GM19468 (cell line): ENCODE measurements at regions not wholly inside any gene's neighbourhood (a gene's known extent, or its start where the extent isn't known, plus 50 kb on each side); places are given as distances from the start of the nearest gene placed in this dataset.

Experiments
- ATAC-seq: cut with Tn5 transposase; IDR thresholded peaks from one replicate; pipeline ENCODE4 v1.9.1; 2021; ENCODE audit warnings: mild to moderate bottlenecking, moderate library complexity, moderate number of reproducible peaks; ENCODE audit not compliant: unreplicated experiment; ENCODE audit errors: extremely low read depth

GRCh38 chr7:46714904-46715303, 793.8 kb upstream of the IGFBP3 start:
- no peak for ATAC-seq

- ATAC-seq: no peak
These were observed 793.0 kb upstream of the IGFBP3 start for GRCh38 chr7:46713868-46714596.

- no peak for ATAC-seq
These were observed 789.9 kb upstream of the IGFBP3 start for GRCh38 chr7:46710927-46711326.

GRCh38 chr7:46707973-46708372, 786.9 kb upstream of the IGFBP3 start:
- no peak for ATAC-seq

- no peak for ATAC-seq
These were observed 784.5 kb upstream of the IGFBP3 start for GRCh38 chr7:46705386-46706255.

GRCh38 chr7:46696741-46697140, 775.7 kb upstream of the IGFBP3 start:
- ATAC-seq: no peak

GRCh38 chr7:46695051-46695708, 774.1 kb upstream of the IGFBP3 start:
- ATAC-seq: no peak

- no peak for ATAC-seq
These were observed 773.0 kb upstream of the IGFBP3 start for GRCh38 chr7:46694058-46694457.

- no peak for ATAC-seq
These were observed 766.1 kb upstream of the IGFBP3 start for GRCh38 chr7:46687203-46687602.

- no peak for ATAC-seq
These were observed 764.0 kb upstream of the IGFBP3 start for GRCh38 chr7:46685051-46685450.

GRCh38 chr7:46682836-46683624, 762.0 kb upstream of the IGFBP3 start:
- ATAC-seq: no peak

- no peak for ATAC-seq
These were observed 760.9 kb upstream of the IGFBP3 start for GRCh38 chr7:46681865-46682503.

- no peak for ATAC-seq
These were observed 759.1 kb upstream of the IGFBP3 start for GRCh38 chr7:46680147-46680546.

GRCh38 chr7:46679671-46680070, 758.6 kb upstream of the IGFBP3 start:
- ATAC-seq: no peak

- no peak for ATAC-seq
These were observed 757.3 kb upstream of the IGFBP3 start for GRCh38 chr7:46678421-46678820.

- no peak for ATAC-seq
These were observed 754.4 kb upstream of the IGFBP3 start for GRCh38 chr7:46675456-46675855.

- ATAC-seq: no peak
These were observed 751.8 kb upstream of the IGFBP3 start for GRCh38 chr7:46672861-46673260.

GRCh38 chr7:46671108-46671769, 750.2 kb upstream of the IGFBP3 start:
- ATAC-seq: no peak

- ATAC-seq: no peak
These were observed 748.0 kb upstream of the IGFBP3 start for GRCh38 chr7:46669028-46669427.
